ENCODE measurements at regions not wholly inside any gene's neighbourhood (a gene's known extent, or its start where the extent isn't known, plus 50 kb on each side); places are given as distances from the start of the nearest gene placed in this dataset.

GRCh38 chr2:16181741-16182090, 241.4 kb downstream of the MYCN start:
- TF ChIP-seq CTCF (conservative IDR thresholded peaks at IDR 0.05; ENCODE audit: control insufficient read depth, insufficient read depth, low read depth, low read length) = no peak
- no peak overlapping the region for H3K4me3 ChIP-seq (ENCODE audit: control insufficient read depth, low read depth, low read length)
- no peak for DNase-seq (ENCODE audit: low read depth)

GRCh38 chr2:16181062-16181740, 240.9 kb downstream of the MYCN start:
- no peak overlapping the region for H3K4me3 ChIP-seq (ENCODE audit: control insufficient read depth, low read depth, low read length)
- TF ChIP-seq CTCF (conservative IDR thresholded peaks at IDR 0.05; ENCODE audit: control insufficient read depth, insufficient read depth, low read depth, low read length) = no peak
- DNase-seq (ENCODE audit: low read depth) = no peak

DNA sequence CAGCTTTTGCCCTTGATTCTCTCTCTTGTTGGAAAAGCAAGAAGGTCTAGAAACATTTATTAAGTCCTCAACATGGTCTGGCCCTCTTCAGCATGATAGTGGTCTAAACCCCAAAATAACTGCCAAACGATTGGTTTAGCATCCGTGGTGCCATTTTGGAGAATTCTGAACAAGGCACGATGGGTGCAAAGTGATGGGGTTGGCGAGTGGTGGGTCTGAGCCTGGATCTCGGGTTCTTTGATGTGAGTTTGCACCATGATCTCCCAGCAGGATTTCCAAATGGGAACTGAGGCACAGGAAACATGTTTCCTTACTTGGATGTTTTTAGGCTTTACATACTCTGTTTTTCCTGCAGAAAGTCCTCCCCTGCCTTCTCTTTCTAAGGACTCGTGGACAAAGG, 240.3 kb downstream of the MYCN start:
- no peak for TF ChIP-seq CTCF (conservative IDR thresholded peaks at IDR 0.05; ENCODE audit: control insufficient read depth, insufficient read depth, low read depth, low read length)
- no peak for DNase-seq (ENCODE audit: low read depth)
- no peak overlapping the region for H3K4me3 ChIP-seq (ENCODE audit: control insufficient read depth, low read depth, low read length)

GRCh38 chr2:16179701-16180416, 239.5 kb downstream of the MYCN start:
- DNase-seq (ENCODE audit: low read depth) = no peak
- H3K4me3 ChIP-seq (ENCODE audit: control insufficient read depth, low read depth, low read length) = no peak overlapping the region
- TF ChIP-seq CTCF (conservative IDR thresholded peaks at IDR 0.05; ENCODE audit: control insufficient read depth, insufficient read depth, low read depth, low read length) = no peak

DNA sequence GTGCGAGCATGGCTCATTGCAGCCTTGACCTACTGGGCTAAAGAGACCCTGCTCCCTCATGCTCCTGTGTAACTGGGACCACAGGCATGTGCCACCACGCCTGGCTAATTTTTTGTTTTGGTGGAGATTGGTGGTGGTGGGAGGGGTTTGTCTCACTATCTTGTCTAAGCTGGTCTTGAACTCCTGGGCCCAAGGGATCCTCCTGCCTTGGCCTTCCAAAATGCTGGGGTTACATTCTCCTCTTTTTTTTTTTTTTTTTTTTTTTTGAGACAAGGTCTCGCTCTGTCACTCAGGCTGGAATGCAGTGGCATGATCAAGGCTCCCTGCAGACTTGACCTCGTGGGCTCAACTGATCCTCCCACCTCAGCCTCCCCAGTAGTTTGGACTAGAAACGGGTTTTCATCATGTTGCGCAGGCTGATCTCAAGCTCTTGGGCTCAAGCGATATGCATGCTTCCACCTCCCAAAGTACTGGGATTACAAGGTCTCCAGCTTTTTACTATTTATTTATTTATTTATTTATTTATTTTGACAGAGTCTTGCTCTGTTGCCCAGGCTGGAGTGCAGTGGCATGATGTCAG, 238.3 kb downstream of the MYCN start:
- DNase-seq (ENCODE audit: low read depth) = no peak
- no peak overlapping the region for H3K4me3 ChIP-seq (ENCODE audit: control insufficient read depth, low read depth, low read length)
- no peak for TF ChIP-seq CTCF (conservative IDR thresholded peaks at IDR 0.05; ENCODE audit: control insufficient read depth, insufficient read depth, low read depth, low read length)

- no peak for TF ChIP-seq CTCF (conservative IDR thresholded peaks at IDR 0.05; ENCODE audit: control insufficient read depth, insufficient read depth, low read depth, low read length)
- DNase-seq (ENCODE audit: low read depth) = no peak
Observed at GRCh38 chr2:16177671-16178180, 237.4 kb downstream of the MYCN start.

More at GRCh38 chr2:16177671-16178180, 237.4 kb downstream of the MYCN start:
- H3K4me3 ChIP-seq (ENCODE audit: control insufficient read depth, low read depth, low read length) = no peak overlapping the region
